Left renal cortex interstitium (tissue), 4 donors: ENCODE measurements at regions not wholly inside any gene's neighbourhood (a gene's known extent, or its start where the extent isn't known, plus 50 kb on each side); places are given as distances from the start of the nearest gene placed in this dataset.

Experiments
- DNase-seq, 4 donors: peaks; one replicate each; pipeline ENCODE4 v3.0.0-alpha.2; 2013; ENCODE audit warnings: low read depth in 4 of 4, low spot score in 2 of 4, missing footprints in 1 of 4

DNA sequence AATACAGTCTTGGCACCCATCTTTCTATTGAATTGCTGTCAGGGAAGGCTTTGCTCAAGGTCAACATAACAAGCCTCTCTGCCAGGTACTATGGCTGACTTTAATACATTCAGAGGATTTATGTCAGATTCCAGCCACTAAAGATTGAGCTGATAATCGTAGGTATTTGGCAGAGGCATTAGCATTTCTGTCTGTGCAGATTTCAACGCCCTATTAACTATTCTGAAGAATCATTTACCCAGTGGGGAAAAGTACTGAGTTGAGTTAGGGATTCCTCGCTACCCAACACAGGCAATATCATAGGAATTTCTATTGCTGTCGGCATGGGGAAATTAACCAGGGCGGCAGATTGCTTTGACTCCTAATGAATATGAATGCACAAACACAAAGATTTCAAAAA is 233.7 kb upstream of the SPTLC3 start:
- DNase-seq = peak in 1 of 4 donors; percentile 64

DNA sequence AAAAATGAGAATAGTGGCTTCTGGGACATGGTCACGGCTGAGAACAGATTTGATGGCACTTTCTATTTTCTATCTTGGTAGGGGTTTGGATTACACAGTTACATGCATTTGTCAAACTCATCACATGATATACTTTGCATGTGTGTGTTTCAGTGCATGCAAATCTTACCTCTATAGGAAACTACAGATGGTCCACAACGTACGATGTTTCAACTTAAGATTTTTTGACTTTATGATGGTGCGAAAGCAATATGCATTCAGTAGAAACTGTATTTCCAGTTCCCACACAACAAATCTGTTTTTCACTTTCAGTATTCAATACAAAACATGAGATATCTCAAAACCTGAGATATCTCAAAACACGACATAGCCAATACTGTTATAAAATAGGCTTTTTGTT is 231.8 kb upstream of the SPTLC3 start:
- no peak for DNase-seq

- DNase-seq = no peak
These were observed 222.5 kb upstream of the SPTLC3 start for GRCh38 chr20:12786276-12786675.

GRCh38 chr20:12788632-12789299 is 220.0 kb upstream of the SPTLC3 start:
- no peak for DNase-seq

DNA sequence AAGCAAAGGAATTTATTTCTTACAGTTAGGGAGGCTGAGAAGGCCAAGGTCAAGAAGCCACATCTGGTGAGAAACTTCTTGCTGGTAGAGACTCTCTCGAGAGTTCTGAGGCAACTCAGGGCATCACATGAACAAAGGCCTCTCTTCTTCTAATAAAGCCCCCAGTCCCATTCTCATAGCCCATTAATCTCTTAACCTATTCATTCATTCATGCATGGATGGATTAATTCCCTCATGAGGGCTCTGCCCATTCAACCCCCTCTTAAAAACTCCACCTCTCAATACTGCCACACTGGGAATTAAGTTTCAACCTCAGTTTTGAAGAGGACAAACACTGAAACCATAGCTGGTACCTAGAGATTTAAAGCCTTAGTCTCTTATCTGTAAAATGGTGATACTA is 217.9 kb upstream of the SPTLC3 start:
- DNase-seq = no peak

DNA sequence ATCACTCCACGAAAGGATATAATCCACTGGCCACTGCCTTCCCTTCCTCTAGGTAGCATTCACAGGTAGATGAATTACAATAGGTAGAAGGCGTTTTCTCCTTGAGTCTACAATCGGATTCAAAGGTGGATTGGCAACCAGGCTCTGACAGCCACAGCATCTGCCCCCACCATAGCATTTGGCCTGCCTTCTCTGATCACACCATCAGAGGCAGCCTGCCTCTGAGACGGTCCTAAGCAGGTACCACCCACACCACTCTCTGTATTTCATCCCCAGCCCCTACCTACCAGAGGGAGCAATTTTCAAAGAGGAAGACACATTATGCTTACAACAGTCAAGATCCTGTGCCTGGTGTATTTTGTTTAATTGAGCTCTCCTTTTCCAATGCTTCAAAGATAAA is 210.5 kb upstream of the SPTLC3 start:
- DNase-seq = no peak

DNA sequence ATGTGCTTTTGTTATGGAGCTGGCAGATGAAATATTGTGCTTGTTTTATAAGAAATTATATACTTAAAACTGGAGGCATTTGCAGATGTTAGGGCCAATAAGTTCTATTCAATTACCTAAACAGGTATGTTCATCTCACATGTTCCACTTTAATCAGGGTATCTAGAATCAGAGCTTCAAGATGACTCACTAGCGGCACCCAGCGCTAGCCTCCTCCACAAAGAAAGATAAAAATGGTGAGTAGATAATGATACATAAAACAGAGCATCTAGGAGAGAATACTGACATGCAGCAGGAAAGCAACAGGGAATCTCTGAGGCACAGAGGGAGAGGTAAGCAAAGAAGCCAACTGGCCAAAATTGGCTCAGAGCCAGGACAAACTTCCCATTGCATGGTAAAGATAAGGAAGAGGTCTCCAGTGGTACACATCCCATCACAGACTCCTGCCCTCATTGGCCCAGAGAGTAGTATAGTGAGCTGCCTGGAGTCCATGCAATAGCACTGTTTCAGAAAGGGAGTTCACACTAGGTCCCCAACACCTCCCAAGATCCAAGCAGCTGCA is 200.7 kb upstream of the SPTLC3 start:
- no peak for DNase-seq

- no peak for DNase-seq
These were observed 193.5 kb upstream of the SPTLC3 start for GRCh38 chr20:12815231-12815768.

DNA sequence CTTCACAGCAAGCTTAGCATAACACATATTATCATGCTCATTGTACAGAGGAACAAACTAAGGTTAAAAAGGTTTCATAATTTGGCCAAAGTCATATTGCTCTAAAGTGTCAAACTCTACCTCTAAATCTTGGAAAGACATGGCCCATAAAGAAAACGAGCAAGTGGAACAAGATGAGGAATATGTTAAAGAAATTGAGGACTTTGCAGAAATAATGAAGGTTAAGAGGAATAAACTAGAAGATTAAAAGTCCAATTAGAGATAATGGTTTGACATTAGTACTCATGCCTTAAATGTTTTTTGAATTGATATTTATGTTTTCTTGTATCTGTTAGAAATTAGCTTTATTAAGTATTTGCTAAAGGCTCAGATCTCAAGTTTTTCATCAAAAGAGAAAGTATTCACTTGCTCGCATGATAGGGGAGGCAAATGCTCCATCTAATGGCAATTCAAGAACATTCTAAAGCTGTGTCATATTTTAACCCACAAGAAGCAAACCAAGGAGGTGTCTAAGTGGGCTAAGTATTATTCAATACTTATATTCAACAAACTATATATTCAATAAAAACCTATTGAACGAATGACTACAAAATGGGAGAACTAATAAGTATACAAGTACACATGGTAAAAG is 192.9 kb upstream of the SPTLC3 start:
- no peak for DNase-seq

DNA sequence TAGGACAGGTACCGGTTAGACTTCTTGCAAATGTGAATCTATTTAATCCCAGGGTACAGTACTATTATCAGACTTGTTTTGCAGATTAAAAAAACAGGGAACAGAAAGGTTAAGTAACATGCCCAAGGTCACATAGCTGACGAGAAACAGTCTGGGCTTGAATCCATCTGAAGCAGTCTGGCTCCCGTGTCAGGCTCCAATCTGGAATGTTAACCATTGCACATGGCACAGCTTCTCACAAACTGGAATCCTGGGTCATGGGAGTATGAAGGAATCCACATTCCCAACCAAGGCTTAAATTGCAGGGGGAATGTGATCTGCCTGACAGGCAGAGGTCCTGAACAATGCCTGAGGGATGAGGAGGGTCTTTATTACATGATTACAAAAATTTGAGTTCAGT is 187.5 kb upstream of the SPTLC3 start:
- DNase-seq = no peak

DNA sequence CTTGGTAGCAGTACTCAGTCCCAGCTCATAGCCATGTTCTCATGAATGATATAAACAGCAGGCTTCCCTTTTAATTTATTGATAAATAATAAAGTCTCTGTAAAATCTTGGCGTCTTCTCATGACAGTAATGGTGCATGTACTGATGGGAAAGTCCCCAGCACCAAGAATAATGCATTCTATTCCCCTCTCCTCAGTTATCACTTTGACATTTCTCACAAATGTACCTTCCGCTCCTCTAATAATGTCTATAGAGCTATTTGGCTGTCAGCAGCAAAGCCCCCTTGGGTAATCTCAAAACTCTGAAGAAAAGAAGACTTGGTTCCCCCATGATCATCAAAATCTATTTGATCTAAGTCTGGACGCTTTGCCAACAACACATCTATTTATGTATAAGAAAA is 185.0 kb upstream of the SPTLC3 start:
- DNase-seq = no peak

GRCh38 chr20:12824328-12825225 is 184.2 kb upstream of the SPTLC3 start:
- no peak for DNase-seq

GRCh38 chr20:12825226-12825595 is 183.6 kb upstream of the SPTLC3 start:
- DNase-seq = no peak

GRCh38 chr20:12827816-12828385 is 180.9 kb upstream of the SPTLC3 start:
- DNase-seq = no peak

DNA sequence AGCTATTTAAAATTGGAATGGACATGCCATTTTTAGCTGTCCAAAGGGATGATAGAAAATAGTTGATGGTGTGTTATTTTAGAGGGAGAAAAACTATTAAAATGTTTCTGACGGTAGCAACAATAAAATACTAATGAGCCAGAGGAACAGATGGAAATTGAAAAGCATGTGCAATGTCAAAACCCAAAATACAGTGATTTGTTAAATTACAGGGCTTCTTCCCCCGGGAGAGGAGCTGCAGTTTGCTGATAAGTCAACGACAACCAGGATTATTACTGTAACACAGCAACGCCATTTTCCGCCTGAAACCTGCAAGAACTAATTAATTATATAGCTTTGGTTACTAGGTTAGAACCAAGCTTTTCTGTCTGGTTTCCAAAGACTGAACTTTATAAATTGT is 179.6 kb upstream of the SPTLC3 start:
- DNase-seq = no peak

DNA sequence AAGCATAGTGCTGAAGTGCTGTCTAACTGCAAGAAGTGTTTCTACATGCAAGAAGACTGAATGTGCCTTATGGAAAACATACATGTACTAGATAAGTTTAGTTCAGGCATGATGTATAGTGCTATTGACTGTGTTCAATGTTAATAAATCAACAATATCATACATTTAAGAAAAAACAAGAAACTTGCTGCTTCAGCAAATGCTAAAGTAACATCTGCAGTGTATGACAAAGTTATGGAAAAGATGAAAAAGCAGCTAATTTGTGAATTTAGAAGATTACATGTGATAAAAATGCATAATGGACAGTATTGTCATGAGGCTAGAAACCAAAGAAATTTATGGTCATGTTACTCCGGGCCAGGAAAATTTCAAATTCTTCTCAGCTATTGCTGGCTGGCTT is 174.9 kb upstream of the SPTLC3 start:
- DNase-seq = no peak

- DNase-seq = no peak
These were observed 172.8 kb upstream of the SPTLC3 start for GRCh38 chr20:12835999-12836398.

DNA sequence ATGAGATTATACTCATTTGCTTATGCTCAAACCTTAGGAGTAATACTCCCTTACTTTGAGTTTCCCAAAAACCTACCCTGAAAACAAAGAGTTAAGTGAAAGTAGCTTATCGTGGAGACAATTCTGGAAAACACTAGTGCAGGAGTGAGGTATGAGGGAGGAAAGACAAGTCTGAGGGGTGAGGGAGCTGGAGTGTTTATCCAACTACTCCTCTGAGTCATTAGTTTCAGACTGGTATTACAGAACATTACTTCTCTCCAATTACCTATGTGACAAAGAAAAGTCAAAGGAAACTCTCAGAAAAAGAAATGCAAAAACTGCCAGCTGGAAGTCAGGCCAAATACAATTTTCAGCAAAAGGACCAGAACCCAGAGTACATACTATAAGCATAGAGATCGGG is 171.1 kb upstream of the SPTLC3 start:
- no peak for DNase-seq

DNA sequence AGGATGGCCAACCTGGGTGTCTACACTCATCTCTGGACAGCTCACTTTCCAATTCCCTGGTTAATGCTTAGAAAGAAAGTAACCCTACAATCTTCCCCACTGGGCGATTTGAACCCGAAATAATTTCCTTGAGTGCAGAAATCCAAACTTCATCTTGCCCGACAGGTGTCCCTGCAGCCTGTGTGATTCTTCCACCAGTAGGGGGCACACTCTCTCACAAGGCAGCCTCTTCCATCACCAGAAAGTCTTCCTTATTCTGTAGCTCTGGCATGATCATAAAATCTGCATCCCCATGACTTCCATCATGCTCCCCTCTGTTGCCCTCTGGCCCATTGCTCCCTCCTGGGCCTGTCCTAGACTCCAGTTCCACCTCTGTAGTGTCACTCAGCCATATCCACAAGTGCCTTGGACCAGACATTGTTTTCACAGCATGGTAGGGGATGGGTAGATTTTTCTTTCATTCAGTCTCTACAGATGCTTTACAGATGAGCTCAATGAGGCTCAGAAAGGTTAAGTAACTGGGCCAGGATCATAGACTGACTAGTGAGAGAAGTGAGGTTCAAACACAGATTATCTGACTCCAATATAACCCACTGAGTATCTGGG is 170.4 kb upstream of the SPTLC3 start:
- no peak for DNase-seq

DNA sequence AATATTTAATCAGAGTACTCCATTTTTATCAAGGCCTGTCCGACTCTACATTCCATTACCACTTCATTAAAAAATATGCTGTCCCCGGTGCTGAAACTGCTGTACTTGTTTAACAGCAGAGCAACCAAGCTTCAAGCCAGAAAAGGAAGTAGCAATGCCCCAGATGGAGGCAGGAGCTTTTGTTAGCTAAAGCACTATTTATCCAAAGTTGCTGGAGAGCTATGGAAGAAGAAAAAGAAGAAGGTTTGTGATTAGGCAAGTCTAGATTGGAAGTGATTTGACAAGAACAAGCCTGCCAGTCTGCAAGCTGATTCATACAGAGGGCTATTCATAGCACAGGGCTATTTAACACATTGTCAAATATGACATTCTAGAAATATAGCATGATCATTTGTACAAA is 160.9 kb upstream of the SPTLC3 start:
- DNase-seq = peak in 3 of 4 donors; percentile 10 to 49 (median 22)
